Caco-2 (cell line): ENCODE measurements at regions not wholly inside any gene's neighbourhood (a gene's known extent, or its start where the extent isn't known, plus 50 kb on each side); places are given as distances from the start of the nearest gene placed in this dataset.

Experiments
- BruUV-seq: library from RNA; stranded (reverse); fragments of 400-500 nt; replicated peaks from 2 replicates; lab custom pipeline; 2021; lab: Mats Ljungman, UMichigan
- CTCF ChIA-PET: fragments of 300-600 bp; sonication (Branson Sonifier 250); formaldehyde crosslinking; loops from one replicate; lab custom pipeline; 2022; ENCODE audit warnings: antibody characterized with exemption; lab: Charles Lee
- POLR2A ChIA-PET: fragments of 300-600 bp; sonication (Branson Sonifier 250); formaldehyde crosslinking; loops from one replicate; lab custom pipeline; 2022; ENCODE audit warnings: antibody characterized with exemption; lab: Charles Lee
- DNase-seq, 2 experiments: peaks; one replicate each; pipeline versions ENCODE4 v3.0.0 to v3.0.0-alpha.2; 2020 to 2022
- H3K27me3 ChIP-seq: replicated peaks from 2 replicates; pipeline ENCODE4 v1.6.0; 2011; ENCODE audit warnings: low read length; ENCODE audit not compliant: control insufficient read depth, insufficient read depth
- H3K36me3 ChIP-seq: 2 replicates; pipeline ENCODE4 v1.5.1; 2011; ENCODE audit warnings: low read length; ENCODE audit not compliant: control insufficient read depth, insufficient read depth
- H3K4me1 ChIP-seq: fragments of 250-450 bp; sonication (Bioruptor Pico); 2 replicates; pipeline ENCODE4 v1.5.1; 2020; ENCODE audit warnings: mild to moderate bottlenecking
- H3K4me3 ChIP-seq: 2 replicates; pipeline ENCODE4 v1.5.1; 2011; ENCODE audit warnings: low read depth, mild to moderate bottlenecking, control low read depth, low read length
- H3K9me3 ChIP-seq: fragments of 250-450 bp; sonication (Bioruptor Pico); 2 replicates; pipeline ENCODE4 v1.5.1; 2020; ENCODE audit warnings: mild to moderate bottlenecking, moderate library complexity
- H3K27ac Mint-ChIP-seq: one replicate; pipeline ENCODE4 v1.8.0; 2022; ENCODE audit warnings: mixed read lengths; ENCODE audit not compliant: unreplicated experiment
- H3K27me3 Mint-ChIP-seq: one replicate; pipeline ENCODE4 v1.8.0; 2022; ENCODE audit warnings: mixed read lengths; ENCODE audit not compliant: insufficient read depth, unreplicated experiment
- H3K36me3 Mint-ChIP-seq: one replicate; pipeline ENCODE4 v1.8.0; 2022; ENCODE audit warnings: mild to moderate bottlenecking, mixed read lengths; ENCODE audit not compliant: insufficient read depth, unreplicated experiment
- H3K4me1 Mint-ChIP-seq: one replicate; pipeline ENCODE4 v1.8.0; 2022; ENCODE audit warnings: low read depth, mixed read lengths; ENCODE audit not compliant: unreplicated experiment
- H3K4me3 Mint-ChIP-seq: one replicate; pipeline ENCODE4 v1.8.0; 2022; ENCODE audit warnings: mild to moderate bottlenecking, moderate library complexity, mixed read lengths; ENCODE audit not compliant: unreplicated experiment
- H3K9me3 Mint-ChIP-seq: one replicate; pipeline ENCODE4 v1.8.0; 2022; ENCODE audit warnings: mixed read lengths; ENCODE audit not compliant: unreplicated experiment
- CTCF ChIP-seq, 2 experiments: fragments of 200-600 bp in 1 of 2; IDR thresholded peaks; 1 replicate in 1 of 2; 2 replicates in 1 of 2; pipeline versions ENCODE4 v1.5.1 to v1.8.0; 2011 to 2022; ENCODE audit warnings: antibody characterized with exemption in 1 of 2, control low read depth in 1 of 2, inconsistent platforms in 1 of 2, low read depth in 1 of 2, low read length in 1 of 2, mild to moderate bottlenecking in 1 of 2, moderate library complexity in 1 of 2; ENCODE audit not compliant: insufficient read depth in 1 of 2, severe bottlenecking in 1 of 2, unreplicated experiment in 1 of 2
- intact Hi-C: fragments of 100-400 bp; cut with micrococcal nuclease; formaldehyde crosslinking; loops from one replicate; pipeline ENCODE4 v1.10.0; 2022; ENCODE audit not compliant: unreplicated experiment

DNA sequence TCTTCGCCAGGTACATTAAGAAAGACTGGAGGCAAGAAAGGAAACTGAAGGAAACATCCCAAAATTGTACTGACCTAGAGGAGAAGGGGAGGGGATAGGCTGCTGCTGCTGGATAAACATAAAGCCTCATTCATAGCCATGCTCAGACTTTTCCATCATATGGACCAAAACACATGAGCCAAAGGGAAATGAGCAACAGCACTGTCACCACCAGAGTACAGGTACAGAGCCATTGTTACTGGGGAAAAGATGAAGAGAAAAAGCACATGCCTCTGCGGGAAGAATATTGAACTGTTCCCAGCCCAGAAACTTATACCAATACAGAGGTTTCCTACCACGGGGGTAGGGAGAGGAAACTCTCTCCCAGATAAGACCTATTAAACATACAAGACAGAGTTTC lies 861.9 kb downstream of the NTRK3 start:
- no peaks in the 10 kb centered on the region for H3K4me1 Mint-ChIP-seq
- H3K36me3 Mint-ChIP-seq = no peaks in the 10 kb centered on the region
- ChIA-PET POLR2A (no interaction called here), CTCF (no interaction called here)
- H3K4me1 ChIP-seq = no peaks in the 10 kb centered on the region
- H3K27ac Mint-ChIP-seq = no peak overlapping the region
- DNase-seq = no peak
- H3K4me3 ChIP-seq = no peak overlapping the region
- peaks cover 2% of the 10 kb centered on the region for H3K27me3 Mint-ChIP-seq
- H3K36me3 ChIP-seq = no peaks in the 10 kb centered on the region
- H3K4me3 Mint-ChIP-seq = no peak overlapping the region
- no peaks in the 10 kb centered on the region for H3K9me3 ChIP-seq
- BruUV-seq = no TSS peak
- H3K27me3 ChIP-seq = no peaks in the 10 kb centered on the region
- TF ChIP-seq CTCF (IDR thresholded peaks at IDR 0.05; ENCODE audit: insufficient read depth in 1 of 2, low read depth in 1 of 2, low read length in 1 of 2, severe bottlenecking in 1 of 2, unreplicated experiment in 1 of 2) = no peak
- intact Hi-C loops = no loop called here
- peaks cover 8% of the 10 kb centered on the region for H3K9me3 Mint-ChIP-seq

DNA sequence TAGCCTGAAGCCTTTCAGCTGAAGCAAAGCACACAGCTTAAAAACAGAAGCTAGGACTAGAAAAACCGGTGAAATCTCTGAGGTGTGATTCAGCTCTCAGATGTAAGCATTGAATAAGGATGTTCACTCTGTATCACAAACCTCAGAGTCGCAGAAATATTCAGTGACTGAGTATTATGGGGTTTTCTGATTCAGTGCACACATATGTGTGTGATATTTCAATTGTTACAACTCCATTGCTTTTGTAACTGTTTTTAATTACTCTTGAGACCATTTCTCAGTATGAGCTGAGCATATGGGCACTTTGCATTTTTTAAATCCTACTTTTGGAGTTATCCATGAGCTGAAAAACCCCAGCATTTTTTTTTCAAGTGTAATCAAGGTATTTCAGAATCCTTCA lies 868.8 kb downstream of the NTRK3 start:
- H3K9me3 ChIP-seq = no peaks in the 10 kb centered on the region
- H3K27ac Mint-ChIP-seq = no peak overlapping the region
- H3K27me3 ChIP-seq = no peaks in the 10 kb centered on the region
- intact Hi-C loops = no loop called here
- ChIA-PET CTCF (no interaction called here), POLR2A (no interaction called here)
- no peaks in the 10 kb centered on the region for H3K4me1 Mint-ChIP-seq
- no TSS peak for BruUV-seq
- H3K36me3 ChIP-seq = no peaks in the 10 kb centered on the region
- no peak for DNase-seq
- H3K36me3 Mint-ChIP-seq = no peaks in the 10 kb centered on the region
- H3K4me1 ChIP-seq = no peaks in the 10 kb centered on the region
- TF ChIP-seq CTCF (IDR thresholded peaks at IDR 0.05; ENCODE audit: insufficient read depth in 1 of 2, low read depth in 1 of 2, low read length in 1 of 2, severe bottlenecking in 1 of 2, unreplicated experiment in 1 of 2) = no peak
- H3K4me3 Mint-ChIP-seq = no peak overlapping the region
- no peaks in the 10 kb centered on the region for H3K9me3 Mint-ChIP-seq
- H3K4me3 ChIP-seq = no peak overlapping the region
- peaks cover 4% of the 10 kb centered on the region for H3K27me3 Mint-ChIP-seq

DNA sequence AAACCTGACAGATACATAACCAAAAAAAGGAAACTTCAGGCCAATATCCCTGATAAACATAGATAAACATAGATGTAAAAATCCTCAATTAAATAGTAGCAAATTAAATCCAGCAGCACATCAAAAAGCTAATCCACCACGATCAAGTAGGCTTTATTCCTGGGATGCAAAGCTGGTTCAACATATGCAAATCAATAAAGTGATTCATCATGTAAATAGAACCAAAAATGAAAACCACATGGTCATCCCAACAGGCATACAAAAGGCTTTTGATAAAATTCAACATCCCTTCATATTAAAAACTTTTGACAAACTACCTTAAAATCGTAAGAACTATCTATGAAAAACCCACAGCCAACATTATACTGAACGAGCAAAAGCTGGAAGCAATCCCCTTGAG lies 882.2 kb downstream of the NTRK3 start:
- H3K4me1 ChIP-seq = peaks cover 9% of the 10 kb centered on the region
- Mint-ChIP-seq H3K27me3 (no peaks in the 10 kb centered on the region), H3K4me1 (no peaks in the 10 kb centered on the region), H3K36me3 (no peaks in the 10 kb centered on the region), H3K27ac (no peak overlapping the region), H3K9me3 (peaks cover 21% of the 10 kb centered on the region), H3K4me3 (no peak overlapping the region)
- no peak for DNase-seq
- no TSS peak for BruUV-seq
- H3K27me3 ChIP-seq = no peaks in the 10 kb centered on the region
- intact Hi-C loops = no loop called here
- H3K9me3 ChIP-seq = peaks cover 16% of the 10 kb centered on the region
- no peak overlapping the region for H3K4me3 ChIP-seq
- ChIA-PET POLR2A (no interaction called here), CTCF (no interaction called here)
- TF ChIP-seq CTCF (IDR thresholded peaks at IDR 0.05; ENCODE audit: insufficient read depth in 1 of 2, low read depth in 1 of 2, low read length in 1 of 2, severe bottlenecking in 1 of 2, unreplicated experiment in 1 of 2) = no peak
- no peaks in the 10 kb centered on the region for H3K36me3 ChIP-seq
